Panc1 (cell line): ENCODE measurements at regions not wholly inside any gene's neighbourhood (a gene's known extent, or its start where the extent isn't known, plus 50 kb on each side); places are given as distances from the start of the nearest gene placed in this dataset.

Experiments used
- ATAC-seq: fragments of 200-7000 bp; cut with Tn5 transposase; 2 replicates; pipeline ENCODE4 v1.9.1; 2020; ENCODE audit warnings: mild to moderate bottlenecking, moderate library complexity
- BruUV-seq: library from RNA; stranded (reverse); fragments of 400-500 nt; replicated peaks from 2 replicates; lab custom pipeline; 2021; lab: Mats Ljungman, UMichigan
- CTCF ChIA-PET: fragments of 300-600 bp; sonication (Branson Sonifier 250); formaldehyde crosslinking; loops from one replicate; lab custom pipeline; 2022; ENCODE audit warnings: antibody characterized with exemption; lab: Charles Lee
- POLR2A ChIA-PET: fragments of 300-600 bp; sonication (Branson Sonifier 250); formaldehyde crosslinking; loops from one replicate; lab custom pipeline; 2022; ENCODE audit warnings: antibody characterized with exemption; lab: Charles Lee
- DNase-seq: peaks from one replicate; pipeline ENCODE4 v3.0.0-alpha.2; 2010; ENCODE audit warnings: low read depth, low spot score
- H3K27ac ChIP-seq: 2 replicates; pipeline ENCODE4 v1.5.1; 2011; ENCODE audit warnings: mild to moderate bottlenecking, low read length, inconsistent platforms
- H3K27me3 ChIP-seq: fragments of 200-500 bp; sonication (Bioruptor generic); 2 replicates; pipeline ENCODE4 v1.6.0; 2014; ENCODE audit warnings: low read length, inconsistent platforms; ENCODE audit not compliant: control insufficient read depth, insufficient read depth
- H3K36me3 ChIP-seq: fragments of 200-500 bp; sonication (Bioruptor generic); 2 replicates; pipeline ENCODE4 v1.5.1; 2014; ENCODE audit warnings: inconsistent platforms, mild to moderate bottlenecking, low read length, moderate library complexity; ENCODE audit not compliant: control insufficient read depth, insufficient read depth
- H3K4me1 ChIP-seq: 2 replicates; pipeline ENCODE4 v1.5.1; 2011; ENCODE audit warnings: inconsistent platforms, mild to moderate bottlenecking, low read length, moderate library complexity; ENCODE audit not compliant: control insufficient read depth, insufficient read depth
- H3K4me3 ChIP-seq, 2 experiments: 2 replicates each; pipeline ENCODE4 v1.5.1; 2011 to 2012; ENCODE audit warnings: low read depth in 2 of 2, low read length in 2 of 2, mild to moderate bottlenecking in 2 of 2, inconsistent platforms in 1 of 2, moderate library complexity in 1 of 2
- H3K9me3 ChIP-seq: fragments of 200-500 bp; sonication (Bioruptor generic); 2 replicates; pipeline ENCODE4 v1.5.1; 2014; ENCODE audit warnings: low read depth, mild to moderate bottlenecking, inconsistent platforms, low read length, moderate library complexity; ENCODE audit not compliant: control insufficient read depth, insufficient read depth
- POLR2AphosphoS5 ChIP-seq: IDR thresholded peaks from 2 replicates; pipeline ENCODE4 v1.6.1; 2012; ENCODE audit warnings: mild to moderate bottlenecking, low read depth, low read length, moderate library complexity
- SIN3A ChIP-seq: IDR thresholded peaks from 2 replicates; pipeline ENCODE4 v1.6.1; 2012; ENCODE audit warnings: low read depth, mild to moderate bottlenecking, low read length, moderate library complexity, borderline replicate concordance; ENCODE audit not compliant: insufficient read depth
- TCF7L2 ChIP-seq: IDR thresholded peaks from 2 replicates; pipeline ENCODE4 v1.6.1; 2011; ENCODE audit warnings: mild to moderate bottlenecking, low read depth, low read length, inconsistent platforms
- in situ Hi-C: cut with HindIII; loops from 2 replicates; pipeline ENCODE4 v1.10.0; 2016; ENCODE audit warnings: low sequenced_read_pairs, low pct_unique_long_range_greater_than_20kb
- intact Hi-C: fragments of 100-400 bp; cut with micrococcal nuclease; formaldehyde crosslinking; loops from one replicate; pipeline ENCODE4 v1.10.0; 2022; ENCODE audit not compliant: unreplicated experiment
- TF ChIP-seq, protein P1 (sequence below): fragments of 450-650 bp; IDR thresholded peaks from 2 replicates; pipeline ENCODE4 v1.5.1; 2017; ENCODE audit warnings: mild to moderate bottlenecking
- TF ChIP-seq, protein P2 (sequence below), 2 experiments: IDR thresholded peaks; 2 replicates each; pipeline ENCODE4 v1.6.1; 2011 to 2012; ENCODE audit warnings: low read depth in 2 of 2, control low read depth in 1 of 2, low read length in 1 of 2, mild to moderate bottlenecking in 1 of 2, moderate library complexity in 1 of 2; ENCODE audit not compliant: insufficient read depth in 1 of 2

DNA sequence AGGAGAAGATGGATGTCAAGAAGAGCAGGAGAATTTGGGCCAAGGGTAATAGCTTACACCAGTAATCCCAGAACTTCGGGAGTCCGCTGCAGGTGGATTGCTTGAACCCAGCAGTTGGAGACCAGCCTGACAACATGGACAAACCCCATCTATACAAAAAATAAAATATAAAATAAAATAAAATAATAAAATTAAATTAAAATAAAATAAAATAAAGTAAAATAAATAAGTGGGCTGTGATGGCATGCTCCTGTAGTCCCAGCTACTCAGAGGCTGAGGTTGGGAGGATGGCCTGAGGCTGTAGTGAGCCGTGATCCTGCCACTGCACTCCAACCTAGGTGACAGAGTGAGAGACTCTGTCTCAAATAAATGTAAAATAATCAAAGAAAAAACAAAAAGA lies 1946.7 kb downstream of the MRPL39 start:
- Histone ChIP-seq H3K9me3 (no peaks in the 10 kb centered on the region), H3K27ac (no peak overlapping the region), H3K36me3 (no peaks in the 10 kb centered on the region), H3K27me3 (no peaks in the 10 kb centered on the region), H3K4me3 (no peak overlapping the region), H3K4me1 (no peaks in the 10 kb centered on the region)
- BruUV-seq, result no TSS peak
- ATAC-seq, result no peak
- no peak for DNase-seq
- ChIA-PET CTCF (no interaction called here), POLR2A (no interaction called here)
- intact Hi-C loops, result no loop called here
- in situ Hi-C loops, result no loop called here
- TF ChIP-seq, protein P1, sequence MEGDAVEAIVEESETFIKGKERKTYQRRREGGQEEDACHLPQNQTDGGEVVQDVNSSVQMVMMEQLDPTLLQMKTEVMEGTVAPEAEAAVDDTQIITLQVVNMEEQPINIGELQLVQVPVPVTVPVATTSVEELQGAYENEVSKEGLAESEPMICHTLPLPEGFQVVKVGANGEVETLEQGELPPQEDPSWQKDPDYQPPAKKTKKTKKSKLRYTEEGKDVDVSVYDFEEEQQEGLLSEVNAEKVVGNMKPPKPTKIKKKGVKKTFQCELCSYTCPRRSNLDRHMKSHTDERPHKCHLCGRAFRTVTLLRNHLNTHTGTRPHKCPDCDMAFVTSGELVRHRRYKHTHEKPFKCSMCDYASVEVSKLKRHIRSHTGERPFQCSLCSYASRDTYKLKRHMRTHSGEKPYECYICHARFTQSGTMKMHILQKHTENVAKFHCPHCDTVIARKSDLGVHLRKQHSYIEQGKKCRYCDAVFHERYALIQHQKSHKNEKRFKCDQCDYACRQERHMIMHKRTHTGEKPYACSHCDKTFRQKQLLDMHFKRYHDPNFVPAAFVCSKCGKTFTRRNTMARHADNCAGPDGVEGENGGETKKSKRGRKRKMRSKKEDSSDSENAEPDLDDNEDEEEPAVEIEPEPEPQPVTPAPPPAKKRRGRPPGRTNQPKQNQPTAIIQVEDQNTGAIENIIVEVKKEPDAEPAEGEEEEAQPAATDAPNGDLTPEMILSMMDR, result no peak
- no peak for TF ChIP-seq TCF7L2
- TF ChIP-seq POLR2AphosphoS5, result no peak
- TF ChIP-seq, protein P2, sequence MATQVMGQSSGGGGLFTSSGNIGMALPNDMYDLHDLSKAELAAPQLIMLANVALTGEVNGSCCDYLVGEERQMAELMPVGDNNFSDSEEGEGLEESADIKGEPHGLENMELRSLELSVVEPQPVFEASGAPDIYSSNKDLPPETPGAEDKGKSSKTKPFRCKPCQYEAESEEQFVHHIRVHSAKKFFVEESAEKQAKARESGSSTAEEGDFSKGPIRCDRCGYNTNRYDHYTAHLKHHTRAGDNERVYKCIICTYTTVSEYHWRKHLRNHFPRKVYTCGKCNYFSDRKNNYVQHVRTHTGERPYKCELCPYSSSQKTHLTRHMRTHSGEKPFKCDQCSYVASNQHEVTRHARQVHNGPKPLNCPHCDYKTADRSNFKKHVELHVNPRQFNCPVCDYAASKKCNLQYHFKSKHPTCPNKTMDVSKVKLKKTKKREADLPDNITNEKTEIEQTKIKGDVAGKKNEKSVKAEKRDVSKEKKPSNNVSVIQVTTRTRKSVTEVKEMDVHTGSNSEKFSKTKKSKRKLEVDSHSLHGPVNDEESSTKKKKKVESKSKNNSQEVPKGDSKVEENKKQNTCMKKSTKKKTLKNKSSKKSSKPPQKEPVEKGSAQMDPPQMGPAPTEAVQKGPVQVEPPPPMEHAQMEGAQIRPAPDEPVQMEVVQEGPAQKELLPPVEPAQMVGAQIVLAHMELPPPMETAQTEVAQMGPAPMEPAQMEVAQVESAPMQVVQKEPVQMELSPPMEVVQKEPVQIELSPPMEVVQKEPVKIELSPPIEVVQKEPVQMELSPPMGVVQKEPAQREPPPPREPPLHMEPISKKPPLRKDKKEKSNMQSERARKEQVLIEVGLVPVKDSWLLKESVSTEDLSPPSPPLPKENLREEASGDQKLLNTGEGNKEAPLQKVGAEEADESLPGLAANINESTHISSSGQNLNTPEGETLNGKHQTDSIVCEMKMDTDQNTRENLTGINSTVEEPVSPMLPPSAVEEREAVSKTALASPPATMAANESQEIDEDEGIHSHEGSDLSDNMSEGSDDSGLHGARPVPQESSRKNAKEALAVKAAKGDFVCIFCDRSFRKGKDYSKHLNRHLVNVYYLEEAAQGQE (IDR thresholded peaks at IDR 0.05; ENCODE audit: insufficient read depth in 1 of 2, low read depth in 2 of 2, low read length in 1 of 2), result no peak
- TF ChIP-seq SIN3A, result no peak

DNA sequence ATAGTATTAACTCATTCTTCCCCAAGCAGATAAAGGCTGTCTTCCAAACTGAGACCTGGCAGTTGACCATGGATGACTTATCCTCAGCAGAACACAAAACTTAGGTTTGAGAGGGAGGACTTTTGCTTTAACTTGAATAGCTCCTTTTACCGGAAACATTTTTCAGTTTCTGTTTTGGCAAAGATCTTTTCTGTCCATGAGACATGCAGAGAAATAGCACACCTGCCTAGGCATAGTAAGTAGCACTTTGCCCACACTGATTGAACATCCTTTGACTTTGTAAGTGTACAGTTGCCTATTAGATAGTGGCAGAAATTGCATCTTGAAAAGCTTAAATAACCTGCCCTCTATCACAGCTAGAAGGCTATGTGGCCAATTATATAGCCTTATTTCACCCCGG lies 1962.5 kb downstream of the MRPL39 start:
- DNase-seq (no peak), ATAC-seq (no peak)
- Histone ChIP-seq H3K9me3 (no peaks in the 10 kb centered on the region), H3K4me1 (no peaks in the 10 kb centered on the region), H3K27ac (no peak overlapping the region), H3K36me3 (no peaks in the 10 kb centered on the region), H3K27me3 (no peaks in the 10 kb centered on the region), H3K4me3 (no peak overlapping the region)
- ChIA-PET POLR2A (no interaction called here), CTCF (no interaction called here)
- in situ Hi-C loops (no loop called here), intact Hi-C loops (no loop called here)
- no TSS peak for BruUV-seq
- TF ChIP-seq, protein P2 (IDR thresholded peaks at IDR 0.05; ENCODE audit: insufficient read depth in 1 of 2, low read depth in 2 of 2, low read length in 1 of 2), result no peak
- TF ChIP-seq, protein P1, result no peak
- TF ChIP-seq TCF7L2 (no peak), SIN3A (no peak), POLR2AphosphoS5 (no peak)
